ENCODE measurements at regions not wholly inside any gene's neighbourhood (a gene's known extent, or its start where the extent isn't known, plus 50 kb on each side); places are given as distances from the start of the nearest gene placed in this dataset.

DNA sequence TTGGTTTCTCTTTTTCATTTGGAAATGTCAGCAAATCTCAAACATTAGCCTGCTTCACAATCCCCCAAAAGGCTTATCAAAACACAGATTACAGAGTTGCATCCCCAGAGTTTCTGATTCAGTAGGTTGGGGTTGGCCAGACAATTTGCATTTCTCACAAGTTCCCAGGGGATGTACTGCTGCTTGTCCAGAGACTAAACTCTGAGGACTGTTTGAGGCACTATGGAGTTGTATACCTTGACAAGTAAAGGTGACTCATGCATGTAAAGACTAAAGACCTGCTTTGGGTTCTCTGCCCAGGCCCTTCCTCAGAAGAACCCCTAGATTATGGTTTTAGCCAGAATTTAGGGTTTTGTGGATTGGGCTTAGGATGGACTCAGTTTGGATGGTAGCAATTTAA lies 151.1 kb upstream of the ARHGEF26 start:
- H3K9me3 ChIP-seq = no peaks in the 10 kb centered on the region
- H3K4me1 ChIP-seq = no peaks in the 10 kb centered on the region
- no peak for DNase-seq (ENCODE audit: low spot score in 2 of 2)
- intact Hi-C loops (cut with DNase I; ENCODE audit: low total_unique reads) = no loop called here
- no peaks in the 10 kb centered on the region for H3K36me3 ChIP-seq
- H3K4me3 ChIP-seq = no peak overlapping the region
- TF ChIP-seq POLR2AphosphoS5 (IDR thresholded peaks at IDR 0.05) (no peak), POLR2A (IDR thresholded peaks at IDR 0.05) (no peak)
- TF ChIP-seq, protein P1, sequence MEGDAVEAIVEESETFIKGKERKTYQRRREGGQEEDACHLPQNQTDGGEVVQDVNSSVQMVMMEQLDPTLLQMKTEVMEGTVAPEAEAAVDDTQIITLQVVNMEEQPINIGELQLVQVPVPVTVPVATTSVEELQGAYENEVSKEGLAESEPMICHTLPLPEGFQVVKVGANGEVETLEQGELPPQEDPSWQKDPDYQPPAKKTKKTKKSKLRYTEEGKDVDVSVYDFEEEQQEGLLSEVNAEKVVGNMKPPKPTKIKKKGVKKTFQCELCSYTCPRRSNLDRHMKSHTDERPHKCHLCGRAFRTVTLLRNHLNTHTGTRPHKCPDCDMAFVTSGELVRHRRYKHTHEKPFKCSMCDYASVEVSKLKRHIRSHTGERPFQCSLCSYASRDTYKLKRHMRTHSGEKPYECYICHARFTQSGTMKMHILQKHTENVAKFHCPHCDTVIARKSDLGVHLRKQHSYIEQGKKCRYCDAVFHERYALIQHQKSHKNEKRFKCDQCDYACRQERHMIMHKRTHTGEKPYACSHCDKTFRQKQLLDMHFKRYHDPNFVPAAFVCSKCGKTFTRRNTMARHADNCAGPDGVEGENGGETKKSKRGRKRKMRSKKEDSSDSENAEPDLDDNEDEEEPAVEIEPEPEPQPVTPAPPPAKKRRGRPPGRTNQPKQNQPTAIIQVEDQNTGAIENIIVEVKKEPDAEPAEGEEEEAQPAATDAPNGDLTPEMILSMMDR (IDR thresholded peaks at IDR 0.05) = no peak
- no peak overlapping the region for H3K27ac ChIP-seq
- no peaks in the 10 kb centered on the region for H3K27me3 ChIP-seq

DNA sequence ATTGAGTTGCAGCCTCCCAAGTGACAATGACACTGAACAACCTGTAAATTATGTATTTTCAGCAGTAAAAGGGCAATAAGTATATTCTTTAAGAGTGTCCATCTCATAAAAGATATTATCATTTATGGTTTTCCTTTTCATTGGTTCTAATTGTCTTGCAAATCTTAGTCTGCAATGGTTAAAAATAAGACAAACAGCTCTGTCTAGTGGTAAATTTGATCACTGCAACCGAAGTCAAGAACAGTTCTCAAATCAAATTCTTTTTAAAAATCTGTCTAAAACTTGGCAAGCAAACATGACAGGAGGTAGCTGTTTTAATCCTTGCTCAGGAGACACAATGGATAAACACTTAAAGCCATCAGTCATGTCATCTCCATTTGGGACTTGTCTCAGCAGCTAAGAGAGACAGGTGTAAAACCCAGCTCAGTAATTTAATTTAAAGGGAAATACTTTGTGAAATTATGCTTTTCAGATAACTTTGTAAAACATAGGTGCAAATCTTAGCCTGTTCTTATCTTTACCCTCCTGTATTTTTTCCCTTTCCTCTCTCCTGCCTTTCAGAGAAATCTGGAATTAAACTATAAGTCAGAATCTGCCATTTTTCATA lies 150.3 kb upstream of the ARHGEF26 start:
- H3K4me3 ChIP-seq = no peak overlapping the region
- TF ChIP-seq, protein P1 (IDR thresholded peaks at IDR 0.05) = peak in 1 of 3 donors; percentile 16
- TF ChIP-seq POLR2A (IDR thresholded peaks at IDR 0.05) (no peak), POLR2AphosphoS5 (IDR thresholded peaks at IDR 0.05) (no peak)
- no peaks in the 10 kb centered on the region for H3K36me3 ChIP-seq
- no peaks in the 10 kb centered on the region for H3K27me3 ChIP-seq
- DNase-seq (ENCODE audit: low spot score in 2 of 2) = no peak
- H3K27ac ChIP-seq = no peak overlapping the region
- intact Hi-C loops (cut with DNase I; ENCODE audit: low total_unique reads) = no loop called here
- H3K9me3 ChIP-seq = no peaks in the 10 kb centered on the region
- no peaks in the 10 kb centered on the region for H3K4me1 ChIP-seq

GRCh38 chr3:153972862-153973261 lies 148.3 kb upstream of the ARHGEF26 start:
- no peak overlapping the region for H3K4me3 ChIP-seq
- intact Hi-C loops (cut with DNase I; ENCODE audit: low total_unique reads) = no loop called here
- H3K27ac ChIP-seq = no peak overlapping the region
- TF ChIP-seq POLR2AphosphoS5 (IDR thresholded peaks at IDR 0.05) (no peak), POLR2A (IDR thresholded peaks at IDR 0.05) (no peak)
- TF ChIP-seq, protein P1 (IDR thresholded peaks at IDR 0.05) = no peak
- DNase-seq (ENCODE audit: low spot score in 2 of 2) = no peak
- no peaks in the 10 kb centered on the region for H3K36me3 ChIP-seq
- H3K27me3 ChIP-seq = no peaks in the 10 kb centered on the region
- H3K4me1 ChIP-seq = peaks cover 0 to 4% of the 10 kb centered on the region in 2 donors
- H3K9me3 ChIP-seq = no peaks in the 10 kb centered on the region

DNA sequence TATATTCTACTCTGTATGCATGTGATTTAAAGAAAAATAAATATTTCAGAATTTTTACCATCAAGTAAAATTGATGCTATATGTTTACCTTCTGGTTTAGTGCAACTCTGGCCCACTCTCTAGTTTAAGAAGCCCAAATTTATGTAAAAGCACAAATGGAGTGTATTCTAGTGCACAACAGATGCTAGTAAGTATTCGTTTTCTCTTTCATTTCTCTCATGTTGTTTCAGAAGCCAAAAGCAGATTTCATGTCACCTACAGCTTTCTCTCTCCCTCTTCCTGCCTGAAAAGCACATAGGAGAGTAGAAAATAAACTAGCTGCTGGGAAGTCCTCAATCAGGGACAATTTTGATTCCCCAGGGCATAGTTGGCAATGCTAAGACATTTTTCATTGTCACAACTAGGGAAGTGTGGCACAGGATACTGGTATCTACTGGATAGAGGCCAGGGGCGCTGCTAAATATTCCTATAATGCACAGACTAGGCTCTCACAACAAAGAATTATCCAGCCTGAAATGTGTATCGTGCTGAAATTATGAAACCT lies 147.4 kb upstream of the ARHGEF26 start:
- Histone ChIP-seq H3K9me3 (no peaks in the 10 kb centered on the region), H3K27ac (no peak overlapping the region), H3K27me3 (no peaks in the 10 kb centered on the region), H3K4me3 (no peak overlapping the region), H3K36me3 (no peaks in the 10 kb centered on the region), H3K4me1 (peaks cover 0 to 6% of the 10 kb centered on the region in 2 donors)
- intact Hi-C loops (cut with DNase I; ENCODE audit: low total_unique reads) = no loop called here
- no peak for DNase-seq (ENCODE audit: low spot score in 2 of 2)
- TF ChIP-seq POLR2A (IDR thresholded peaks at IDR 0.05) = no peak
- TF ChIP-seq, protein P1 (IDR thresholded peaks at IDR 0.05) = no peak
- no peak for TF ChIP-seq POLR2AphosphoS5 (IDR thresholded peaks at IDR 0.05)

GRCh38 chr3:153974614-153975013 lies 146.6 kb upstream of the ARHGEF26 start:
- TF ChIP-seq, protein P1 (IDR thresholded peaks at IDR 0.05) = no peak
- TF ChIP-seq POLR2A (IDR thresholded peaks at IDR 0.05) = no peak
- no peak for TF ChIP-seq POLR2AphosphoS5 (IDR thresholded peaks at IDR 0.05)
- Histone ChIP-seq H3K4me3 (no peak overlapping the region), H3K9me3 (no peaks in the 10 kb centered on the region), H3K27me3 (no peaks in the 10 kb centered on the region), H3K27ac (no peak overlapping the region), H3K36me3 (no peaks in the 10 kb centered on the region), H3K4me1 (peaks cover 0 to 6% of the 10 kb centered on the region in 2 donors)
- intact Hi-C loops (cut with DNase I; ENCODE audit: low total_unique reads) = no loop called here
- DNase-seq (ENCODE audit: low spot score in 2 of 2) = no peak

Data from breast epithelium (tissue), 4 donors.